ENCODE measurements at regions not wholly inside any gene's neighbourhood (a gene's known extent, or its start where the extent isn't known, plus 50 kb on each side); places are given as distances from the start of the nearest gene placed in this dataset.

- no peak overlapping the region for H3K9ac ChIP-seq (ENCODE audit: low read depth, low read length)
- no peaks in the 10 kb centered on the region for H3K36me3 ChIP-seq (ENCODE audit: control insufficient read depth, insufficient read depth, low read length)
- H3K27ac ChIP-seq (ENCODE audit: low read depth, low read length): no peak overlapping the region
- 0 out of 2 replicates have a peak, but pooled peaks cover 4% of the 10 kb centered on the region for H3K4me1 ChIP-seq (ENCODE audit: control insufficient read depth, insufficient read depth, low read length)
- no peak overlapping the region for H3K4me3 ChIP-seq (ENCODE audit: low read depth, low read length)
- no peaks in the 10 kb centered on the region for H3K9me3 ChIP-seq (ENCODE audit: control insufficient read depth, insufficient read depth, low read length)
- no peaks in the 10 kb centered on the region for H3K27me3 ChIP-seq (ENCODE audit: control insufficient read depth, insufficient read depth, low read length)
Measured at GRCh38 chr13:62932256-62932883, 1516.7 kb upstream of the PCDH20 start.

- Histone ChIP-seq H3K36me3 (ENCODE audit: control insufficient read depth, insufficient read depth, low read length) (no peaks in the 10 kb centered on the region), H3K9me3 (ENCODE audit: control insufficient read depth, insufficient read depth, low read length) (no peaks in the 10 kb centered on the region), H3K4me3 (ENCODE audit: low read depth, low read length) (no peak overlapping the region), H3K27me3 (ENCODE audit: control insufficient read depth, insufficient read depth, low read length) (no peaks in the 10 kb centered on the region), H3K9ac (ENCODE audit: low read depth, low read length) (no peak overlapping the region), H3K4me1 (ENCODE audit: control insufficient read depth, insufficient read depth, low read length) (0 out of 2 replicates have a peak, but pooled peaks cover 4% of the 10 kb centered on the region), H3K27ac (ENCODE audit: low read depth, low read length) (no peak overlapping the region)
Measured at GRCh38 chr13:62931853-62932252, 1516.2 kb upstream of the PCDH20 start.

- no peaks in the 10 kb centered on the region for H3K9me3 ChIP-seq (ENCODE audit: control insufficient read depth, insufficient read depth, low read length)
- no peak overlapping the region for H3K27ac ChIP-seq (ENCODE audit: low read depth, low read length)
- H3K9ac ChIP-seq (ENCODE audit: low read depth, low read length): no peak overlapping the region
- H3K4me3 ChIP-seq (ENCODE audit: low read depth, low read length): no peak overlapping the region
- no peaks in the 10 kb centered on the region for H3K4me1 ChIP-seq (ENCODE audit: control insufficient read depth, insufficient read depth, low read length)
- no peaks in the 10 kb centered on the region for H3K36me3 ChIP-seq (ENCODE audit: control insufficient read depth, insufficient read depth, low read length)
- H3K27me3 ChIP-seq (ENCODE audit: control insufficient read depth, insufficient read depth, low read length): no peaks in the 10 kb centered on the region
Measured at GRCh38 chr13:62924395-62924794, 1508.7 kb upstream of the PCDH20 start.

- Histone ChIP-seq H3K9ac (ENCODE audit: low read depth, low read length) (no peak overlapping the region), H3K27me3 (ENCODE audit: control insufficient read depth, insufficient read depth, low read length) (no peaks in the 10 kb centered on the region), H3K4me3 (ENCODE audit: low read depth, low read length) (no peak overlapping the region), H3K27ac (ENCODE audit: low read depth, low read length) (no peak overlapping the region), H3K4me1 (ENCODE audit: control insufficient read depth, insufficient read depth, low read length) (no peaks in the 10 kb centered on the region), H3K9me3 (ENCODE audit: control insufficient read depth, insufficient read depth, low read length) (no peaks in the 10 kb centered on the region), H3K36me3 (ENCODE audit: control insufficient read depth, insufficient read depth, low read length) (no peaks in the 10 kb centered on the region)
Measured at GRCh38 chr13:62920159-62920558, 1504.5 kb upstream of the PCDH20 start.

GRCh38 chr13:62919491-62919890, 1503.8 kb upstream of the PCDH20 start:
- no peaks in the 10 kb centered on the region for H3K4me1 ChIP-seq (ENCODE audit: control insufficient read depth, insufficient read depth, low read length)
- H3K27ac ChIP-seq (ENCODE audit: low read depth, low read length): no peak overlapping the region
- H3K9ac ChIP-seq (ENCODE audit: low read depth, low read length): no peak overlapping the region
- H3K9me3 ChIP-seq (ENCODE audit: control insufficient read depth, insufficient read depth, low read length): no peaks in the 10 kb centered on the region
- H3K4me3 ChIP-seq (ENCODE audit: low read depth, low read length): no peak overlapping the region
- H3K36me3 ChIP-seq (ENCODE audit: control insufficient read depth, insufficient read depth, low read length): no peaks in the 10 kb centered on the region
- H3K27me3 ChIP-seq (ENCODE audit: control insufficient read depth, insufficient read depth, low read length): no peaks in the 10 kb centered on the region

GRCh38 chr13:62910541-62911060, 1495.0 kb upstream of the PCDH20 start:
- no peaks in the 10 kb centered on the region for H3K36me3 ChIP-seq (ENCODE audit: control insufficient read depth, insufficient read depth, low read length)
- no peak overlapping the region for H3K27ac ChIP-seq (ENCODE audit: low read depth, low read length)
- no peak overlapping the region for H3K4me3 ChIP-seq (ENCODE audit: low read depth, low read length)
- no peaks in the 10 kb centered on the region for H3K27me3 ChIP-seq (ENCODE audit: control insufficient read depth, insufficient read depth, low read length)
- H3K4me1 ChIP-seq (ENCODE audit: control insufficient read depth, insufficient read depth, low read length): no peaks in the 10 kb centered on the region
- H3K9me3 ChIP-seq (ENCODE audit: control insufficient read depth, insufficient read depth, low read length): no peaks in the 10 kb centered on the region
- H3K9ac ChIP-seq (ENCODE audit: low read depth, low read length): no peak overlapping the region

- no peaks in the 10 kb centered on the region for H3K36me3 ChIP-seq (ENCODE audit: control insufficient read depth, insufficient read depth, low read length)
- H3K27ac ChIP-seq (ENCODE audit: low read depth, low read length): no peak overlapping the region
- no peaks in the 10 kb centered on the region for H3K9me3 ChIP-seq (ENCODE audit: control insufficient read depth, insufficient read depth, low read length)
- H3K4me1 ChIP-seq (ENCODE audit: control insufficient read depth, insufficient read depth, low read length): no peaks in the 10 kb centered on the region
- H3K27me3 ChIP-seq (ENCODE audit: control insufficient read depth, insufficient read depth, low read length): no peaks in the 10 kb centered on the region
- H3K4me3 ChIP-seq (ENCODE audit: low read depth, low read length): no peak overlapping the region
- H3K9ac ChIP-seq (ENCODE audit: low read depth, low read length): no peak overlapping the region
Measured at GRCh38 chr13:62908321-62908720, 1492.7 kb upstream of the PCDH20 start.

- Histone ChIP-seq H3K9me3 (ENCODE audit: control insufficient read depth, insufficient read depth, low read length) (no peaks in the 10 kb centered on the region), H3K36me3 (ENCODE audit: control insufficient read depth, insufficient read depth, low read length) (no peaks in the 10 kb centered on the region), H3K4me1 (ENCODE audit: control insufficient read depth, insufficient read depth, low read length) (no peaks in the 10 kb centered on the region), H3K9ac (ENCODE audit: low read depth, low read length) (no peak overlapping the region), H3K27ac (ENCODE audit: low read depth, low read length) (no peak overlapping the region), H3K4me3 (ENCODE audit: low read depth, low read length) (no peak overlapping the region), H3K27me3 (ENCODE audit: control insufficient read depth, insufficient read depth, low read length) (no peaks in the 10 kb centered on the region)
Measured at GRCh38 chr13:62906896-62907295, 1491.2 kb upstream of the PCDH20 start.

- H3K27ac ChIP-seq (ENCODE audit: low read depth, low read length): no peak overlapping the region
- no peak overlapping the region for H3K9ac ChIP-seq (ENCODE audit: low read depth, low read length)
- no peaks in the 10 kb centered on the region for H3K9me3 ChIP-seq (ENCODE audit: control insufficient read depth, insufficient read depth, low read length)
- H3K27me3 ChIP-seq (ENCODE audit: control insufficient read depth, insufficient read depth, low read length): no peaks in the 10 kb centered on the region
- no peak overlapping the region for H3K4me3 ChIP-seq (ENCODE audit: low read depth, low read length)
- no peaks in the 10 kb centered on the region for H3K36me3 ChIP-seq (ENCODE audit: control insufficient read depth, insufficient read depth, low read length)
- no peaks in the 10 kb centered on the region for H3K4me1 ChIP-seq (ENCODE audit: control insufficient read depth, insufficient read depth, low read length)
Measured at GRCh38 chr13:62906469-62906868, 1490.8 kb upstream of the PCDH20 start.

GRCh38 chr13:62887046-62887445, 1471.4 kb upstream of the PCDH20 start:
- Histone ChIP-seq H3K27me3 (ENCODE audit: control insufficient read depth, insufficient read depth, low read length) (no peaks in the 10 kb centered on the region), H3K9ac (ENCODE audit: low read depth, low read length) (no peak overlapping the region), H3K4me3 (ENCODE audit: low read depth, low read length) (no peak overlapping the region), H3K27ac (ENCODE audit: low read depth, low read length) (no peak overlapping the region), H3K9me3 (ENCODE audit: control insufficient read depth, insufficient read depth, low read length) (no peaks in the 10 kb centered on the region), H3K36me3 (ENCODE audit: control insufficient read depth, insufficient read depth, low read length) (no peaks in the 10 kb centered on the region), H3K4me1 (ENCODE audit: control insufficient read depth, insufficient read depth, low read length) (no peaks in the 10 kb centered on the region)

GRCh38 chr13:62879071-62879470, 1463.4 kb upstream of the PCDH20 start:
- Histone ChIP-seq H3K36me3 (ENCODE audit: control insufficient read depth, insufficient read depth, low read length) (no peaks in the 10 kb centered on the region), H3K9ac (ENCODE audit: low read depth, low read length) (no peak overlapping the region), H3K27ac (ENCODE audit: low read depth, low read length) (no peak overlapping the region), H3K27me3 (ENCODE audit: control insufficient read depth, insufficient read depth, low read length) (no peaks in the 10 kb centered on the region), H3K4me1 (ENCODE audit: control insufficient read depth, insufficient read depth, low read length) (no peaks in the 10 kb centered on the region), H3K9me3 (ENCODE audit: control insufficient read depth, insufficient read depth, low read length) (no peaks in the 10 kb centered on the region), H3K4me3 (ENCODE audit: low read depth, low read length) (no peak overlapping the region)
